IPS DF 4.7 (cell line): ENCODE measurements at regions not wholly inside any gene's neighbourhood (a gene's known extent, or its start where the extent isn't known, plus 50 kb on each side); places are given as distances from the start of the nearest gene placed in this dataset.

ENCODE experiments used
- DNase-seq: peaks from one replicate; pipeline ENCODE4 v3.0.0-alpha.2; 2013; ENCODE audit warnings: low spot score; ENCODE audit errors: extremely low read depth

- no peak for DNase-seq
Measured at GRCh38 chr11:116190861-116191260, 581.9 kb downstream of the BUD13 start.

- no peak for DNase-seq
Measured at GRCh38 chr11:116189408-116190170, 583.2 kb downstream of the BUD13 start.

GRCh38 chr11:116188350-116188749, 584.4 kb downstream of the BUD13 start:
- DNase-seq: no peak

GRCh38 chr11:116187026-116187425, 585.8 kb downstream of the BUD13 start:
- DNase-seq: no peak

- no peak for DNase-seq
Measured at GRCh38 chr11:116185551-116185950, 587.2 kb downstream of the BUD13 start.

- DNase-seq: no peak
Measured at GRCh38 chr11:116184763-116185162, 588.0 kb downstream of the BUD13 start.

GRCh38 chr11:116182356-116182966, 590.3 kb downstream of the BUD13 start:
- no peak for DNase-seq

- no peak for DNase-seq
Measured at GRCh38 chr11:116180806-116181600, 591.8 kb downstream of the BUD13 start.

GRCh38 chr11:116179401-116179800, 593.4 kb downstream of the BUD13 start:
- no peak for DNase-seq

GRCh38 chr11:116177521-116178210, 595.1 kb downstream of the BUD13 start:
- no peak for DNase-seq

- DNase-seq: no peak
Measured at GRCh38 chr11:116176484-116177005, 596.2 kb downstream of the BUD13 start.

- DNase-seq: no peak
Measured at GRCh38 chr11:116175707-116176106, 597.1 kb downstream of the BUD13 start.

GRCh38 chr11:116173941-116174911, 598.6 kb downstream of the BUD13 start:
- no peak for DNase-seq

GRCh38 chr11:116173506-116173905, 599.3 kb downstream of the BUD13 start:
- DNase-seq: no peak

- no peak for DNase-seq
Measured at GRCh38 chr11:116172851-116173250, 599.9 kb downstream of the BUD13 start.

- no peak for DNase-seq
Measured at GRCh38 chr11:116172156-116172555, 600.6 kb downstream of the BUD13 start.

- no peak for DNase-seq
Measured at GRCh38 chr11:116171271-116172140, 601.3 kb downstream of the BUD13 start.

GRCh38 chr11:116170526-116171120, 602.2 kb downstream of the BUD13 start:
- DNase-seq: no peak

GRCh38 chr11:116169776-116170175, 603.0 kb downstream of the BUD13 start:
- DNase-seq: no peak
